WERI-Rb-1 (cell line): ENCODE measurements at regions not wholly inside any gene's neighbourhood (a gene's known extent, or its start where the extent isn't known, plus 50 kb on each side); places are given as distances from the start of the nearest gene placed in this dataset.
"Not testable (repeated sequence)": the region's sequence is repeated elsewhere in the genome, so short reads cannot be mapped to it uniquely, and the experiment has no call there.

Source experiments
- DNase-seq: peaks from one replicate; pipeline ENCODE4 v3.0.0-alpha.2; 2020
- H3K27ac ChIP-seq: fragments of 250-450 bp; sonication (Bioruptor Pico); 2 replicates; pipeline ENCODE4 v1.5.1; 2020; ENCODE audit warnings: mild to moderate bottlenecking, moderate library complexity
- H3K27me3 ChIP-seq: fragments of 250-450 bp; sonication (Bioruptor Pico); 2 replicates; pipeline ENCODE4 v1.5.1; 2021; ENCODE audit warnings: mild to moderate bottlenecking, low read depth, moderate library complexity; ENCODE audit not compliant: insufficient read depth, severe bottlenecking
- H3K36me3 ChIP-seq: fragments of 250-450 bp; sonication (Bioruptor Pico); 2 replicates; pipeline ENCODE4 v1.5.1; 2020; ENCODE audit warnings: mild to moderate bottlenecking, moderate library complexity
- H3K4me3 ChIP-seq: 2 replicates; pipeline ENCODE4 v1.5.1; 2011; ENCODE audit warnings: low read depth, mild to moderate bottlenecking, control low read depth, low read length
- H3K9me3 ChIP-seq: fragments of 250-450 bp; sonication (Bioruptor Pico); 2 replicates; pipeline ENCODE4 v1.5.1; 2021; ENCODE audit warnings: mild to moderate bottlenecking, moderate library complexity; ENCODE audit not compliant: severe bottlenecking
- TF ChIP-seq, protein P1 (sequence below): IDR thresholded peaks from 2 replicates; pipeline ENCODE4 v1.5.1; 2011; ENCODE audit warnings: low read depth, mild to moderate bottlenecking, control low read depth, inconsistent platforms, low read length

DNA sequence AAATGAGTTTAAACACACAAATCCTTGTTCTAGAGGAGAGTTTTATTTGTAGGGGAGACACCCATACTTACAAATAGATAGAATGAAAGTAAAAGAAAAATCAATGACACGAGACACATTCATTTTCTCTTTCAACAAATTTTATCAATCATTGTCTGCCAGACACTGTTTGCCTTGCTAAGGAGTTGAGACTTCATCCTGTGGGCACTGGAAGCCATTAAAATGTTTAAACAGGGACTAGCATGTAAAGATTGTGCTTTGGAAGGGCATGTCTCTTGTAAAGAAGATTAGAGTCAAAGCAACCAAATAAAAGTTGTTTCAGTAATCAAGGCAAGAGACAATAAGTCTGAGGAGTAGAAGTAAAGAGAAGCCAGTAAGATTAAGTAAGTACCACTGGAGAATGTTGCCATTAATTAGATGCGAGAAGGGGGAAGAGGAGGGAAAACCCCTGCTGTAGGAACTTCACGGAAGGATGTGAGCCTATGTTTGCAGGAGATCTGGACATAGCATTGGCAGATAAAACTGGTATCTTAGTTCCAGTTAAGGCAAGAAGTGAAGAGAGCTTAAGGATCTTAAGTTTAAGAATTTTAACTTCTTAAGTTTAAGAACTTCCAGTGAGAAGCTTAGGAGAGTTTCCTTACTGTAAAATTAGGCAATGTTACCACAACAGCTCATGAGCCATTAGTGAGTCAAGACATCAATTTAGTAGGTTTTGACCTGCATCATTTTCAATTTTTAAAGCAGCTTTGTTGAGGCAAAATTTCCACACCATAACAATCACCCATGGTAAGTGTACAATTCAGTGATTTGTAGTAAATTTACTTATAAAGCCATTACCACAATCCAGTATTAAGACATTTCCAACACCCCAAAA, 117.0 kb upstream of the UST start:
- no peak for DNase-seq
- Histone ChIP-seq H3K9me3 (no peaks in the 10 kb centered on the region), H3K4me3 (no peak overlapping the region), H3K27ac (no peak overlapping the region), H3K36me3 (no peaks in the 10 kb centered on the region), H3K27me3 (no peaks in the 10 kb centered on the region)
- TF ChIP-seq, protein P1, sequence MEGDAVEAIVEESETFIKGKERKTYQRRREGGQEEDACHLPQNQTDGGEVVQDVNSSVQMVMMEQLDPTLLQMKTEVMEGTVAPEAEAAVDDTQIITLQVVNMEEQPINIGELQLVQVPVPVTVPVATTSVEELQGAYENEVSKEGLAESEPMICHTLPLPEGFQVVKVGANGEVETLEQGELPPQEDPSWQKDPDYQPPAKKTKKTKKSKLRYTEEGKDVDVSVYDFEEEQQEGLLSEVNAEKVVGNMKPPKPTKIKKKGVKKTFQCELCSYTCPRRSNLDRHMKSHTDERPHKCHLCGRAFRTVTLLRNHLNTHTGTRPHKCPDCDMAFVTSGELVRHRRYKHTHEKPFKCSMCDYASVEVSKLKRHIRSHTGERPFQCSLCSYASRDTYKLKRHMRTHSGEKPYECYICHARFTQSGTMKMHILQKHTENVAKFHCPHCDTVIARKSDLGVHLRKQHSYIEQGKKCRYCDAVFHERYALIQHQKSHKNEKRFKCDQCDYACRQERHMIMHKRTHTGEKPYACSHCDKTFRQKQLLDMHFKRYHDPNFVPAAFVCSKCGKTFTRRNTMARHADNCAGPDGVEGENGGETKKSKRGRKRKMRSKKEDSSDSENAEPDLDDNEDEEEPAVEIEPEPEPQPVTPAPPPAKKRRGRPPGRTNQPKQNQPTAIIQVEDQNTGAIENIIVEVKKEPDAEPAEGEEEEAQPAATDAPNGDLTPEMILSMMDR: no peak

DNA sequence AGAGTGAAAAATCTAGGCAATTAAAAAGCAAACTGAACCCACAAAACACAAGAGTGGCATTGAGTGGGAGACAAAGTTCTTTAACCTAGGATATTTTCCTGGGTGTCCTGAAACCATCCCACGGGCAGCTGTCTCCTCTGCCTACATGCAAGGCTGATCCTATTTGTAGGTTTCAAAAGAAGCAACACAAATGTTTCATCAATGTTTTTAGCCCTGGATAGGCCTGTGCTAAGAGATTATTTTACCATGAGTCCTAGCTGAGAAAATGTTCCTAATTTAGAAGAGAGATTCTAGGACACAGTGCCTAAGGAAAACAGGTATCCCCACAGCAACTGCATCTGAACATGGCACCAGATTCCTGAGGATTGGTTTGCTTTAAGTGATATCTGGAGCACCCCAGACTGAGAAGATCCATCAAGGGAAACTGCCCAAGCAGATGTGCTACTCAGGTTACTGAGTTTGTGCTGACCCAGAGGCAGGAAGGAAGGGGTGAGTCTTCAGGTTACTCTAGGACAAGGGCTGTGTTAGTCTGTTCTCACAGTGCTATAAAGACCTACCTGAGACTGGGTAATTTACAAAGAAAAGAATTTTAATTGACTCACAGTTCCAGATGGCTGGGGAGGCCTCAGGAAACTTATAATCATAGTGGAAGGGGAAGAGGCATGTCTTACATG, 111.6 kb upstream of the UST start:
- TF ChIP-seq, protein P1: no peak
- Histone ChIP-seq H3K27ac (no peak overlapping the region), H3K27me3 (no peaks in the 10 kb centered on the region), H3K4me3 (no peak overlapping the region), H3K36me3 (no peaks in the 10 kb centered on the region), H3K9me3 (no peaks in the 10 kb centered on the region)
- no peak for DNase-seq

DNA sequence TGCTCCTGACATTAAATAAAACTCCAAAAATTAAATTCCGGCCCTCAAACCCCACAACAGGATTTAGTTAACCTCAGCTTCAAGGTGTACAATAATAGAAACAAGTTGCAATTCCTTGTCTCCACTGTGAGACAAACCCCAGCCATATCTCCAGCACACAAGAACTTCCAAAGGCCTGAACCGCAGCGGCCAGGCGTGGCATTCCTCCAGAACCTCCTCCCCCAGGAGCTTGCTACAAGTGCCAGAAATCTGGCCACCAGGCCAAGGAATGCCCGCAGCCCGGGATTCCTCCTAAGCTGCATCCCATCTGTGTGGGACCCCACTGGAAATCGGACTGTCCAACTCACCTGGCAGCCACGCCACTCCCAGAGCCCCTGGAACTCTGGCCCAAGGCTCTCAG, 105.0 kb upstream of the UST start:
- H3K36me3 ChIP-seq, H3K4me3 ChIP-seq, H3K27ac ChIP-seq, H3K27me3 ChIP-seq, DNase-seq, H3K9me3 ChIP-seq: not testable (repeated sequence)

DNA sequence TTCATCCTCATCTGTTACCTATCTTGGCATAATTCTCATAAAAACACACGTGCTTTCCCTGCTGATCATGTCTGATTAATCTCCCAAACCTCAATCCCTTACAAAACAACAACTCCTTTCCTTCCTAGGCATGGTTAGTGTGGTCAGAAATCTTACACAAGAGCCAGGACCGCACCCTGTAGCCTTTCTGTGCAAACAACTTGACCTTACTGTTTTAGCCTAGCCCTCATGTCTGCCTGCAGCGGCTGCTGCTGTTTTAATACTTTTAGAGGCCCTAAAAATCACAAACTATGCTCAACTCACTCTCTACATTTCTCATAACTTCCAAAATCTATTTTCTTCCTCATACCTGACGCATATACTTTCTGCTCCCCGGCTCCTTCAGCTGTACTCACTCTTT, 103.6 kb upstream of the UST start:
- not testable (repeated sequence) for H3K27ac ChIP-seq, H3K36me3 ChIP-seq, H3K27me3 ChIP-seq, H3K4me3 ChIP-seq, DNase-seq, H3K9me3 ChIP-seq

DNA sequence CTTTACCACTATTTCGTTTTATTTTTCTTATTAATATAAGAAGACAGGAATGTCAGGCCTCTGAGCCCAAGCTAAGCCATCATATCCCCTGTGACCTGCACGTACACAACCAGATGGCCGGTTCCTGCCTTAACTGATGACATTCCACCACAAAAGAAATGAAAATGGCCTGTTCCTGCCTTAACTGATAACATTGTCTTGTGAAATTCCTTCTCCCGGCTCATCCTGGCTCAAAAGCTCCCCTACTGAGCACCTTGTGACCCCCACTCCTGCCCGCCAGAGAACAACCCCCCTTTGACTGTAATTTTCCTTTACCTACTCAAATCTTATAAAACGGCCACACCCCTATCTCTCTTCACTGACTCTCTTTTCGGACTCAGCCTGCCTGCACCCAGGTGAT, 101.8 kb upstream of the UST start:
- not testable (repeated sequence) for H3K9me3 ChIP-seq, DNase-seq, H3K4me3 ChIP-seq, H3K36me3 ChIP-seq, H3K27me3 ChIP-seq, H3K27ac ChIP-seq

DNA sequence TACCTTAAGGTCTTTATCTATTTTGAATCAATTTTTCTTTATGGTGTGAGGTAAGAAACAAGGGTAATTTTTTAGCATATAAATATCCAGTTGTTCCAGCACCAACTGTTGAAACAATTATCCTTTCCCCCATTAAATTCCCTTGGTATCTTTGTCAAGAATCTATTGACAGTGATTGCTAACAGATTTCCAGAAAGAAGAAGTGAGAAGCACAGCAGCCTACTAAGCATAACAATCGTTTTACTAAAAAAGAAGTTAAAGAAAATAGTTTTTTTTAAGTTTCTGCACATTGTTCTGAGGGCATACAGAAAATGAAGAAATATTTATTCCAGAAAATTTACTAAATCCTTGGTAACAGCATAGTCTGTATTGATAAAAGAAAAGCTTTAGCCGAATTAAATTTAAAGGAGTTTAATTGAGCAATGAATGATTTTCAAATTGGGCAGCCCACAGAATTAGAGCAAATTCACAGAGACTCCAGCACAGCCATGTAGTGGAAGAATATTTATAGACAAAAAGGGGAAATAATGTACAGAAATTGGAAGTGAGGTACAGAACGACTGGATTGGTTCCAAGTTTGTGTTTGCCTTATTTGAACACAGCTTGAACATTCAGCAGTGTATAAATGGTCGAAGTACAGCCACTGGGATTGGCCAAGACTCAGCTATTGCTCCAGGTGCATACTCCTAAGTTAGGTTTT, 97.9 kb upstream of the UST start:
- Histone ChIP-seq H3K27me3 (no peaks in the 10 kb centered on the region), H3K36me3 (no peaks in the 10 kb centered on the region), H3K27ac (no peak overlapping the region), H3K4me3 (no peak overlapping the region), H3K9me3 (peaks cover 14% of the 10 kb centered on the region)
- TF ChIP-seq, protein P1: no peak
- no peak for DNase-seq

DNA sequence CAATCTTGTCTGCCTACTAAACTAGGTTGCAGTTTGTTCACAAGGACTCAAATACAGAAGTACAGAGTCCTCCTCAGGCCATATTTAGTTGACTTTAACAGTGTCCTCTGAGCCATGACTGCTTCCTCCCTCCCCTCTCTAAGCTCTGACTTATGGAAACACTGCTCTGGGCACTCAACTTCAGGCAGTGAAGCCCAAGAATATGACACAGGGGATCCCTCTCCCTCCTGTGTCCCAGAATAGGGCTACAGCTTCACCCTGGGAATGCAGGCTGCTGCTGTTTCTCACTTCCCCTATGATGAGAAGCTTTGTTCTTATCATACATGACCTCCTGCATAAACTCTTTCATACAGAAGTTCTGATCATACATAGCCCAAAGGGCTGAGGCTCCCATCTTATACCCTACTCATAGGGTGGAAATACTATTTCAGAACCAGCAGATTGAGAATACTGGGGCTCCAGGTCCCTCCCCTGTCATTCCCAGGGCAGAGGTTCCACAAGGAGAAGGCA, 97.3 kb upstream of the UST start:
- H3K4me3 ChIP-seq: no peak overlapping the region
- H3K27me3 ChIP-seq: no peaks in the 10 kb centered on the region
- peaks cover 15% of the 10 kb centered on the region for H3K9me3 ChIP-seq
- no peaks in the 10 kb centered on the region for H3K36me3 ChIP-seq
- no peak overlapping the region for H3K27ac ChIP-seq
- DNase-seq: no peak
- TF ChIP-seq, protein P1: no peak
